NB4 (cell line): ENCODE measurements at regions not wholly inside any gene's neighbourhood (a gene's known extent, or its start where the extent isn't known, plus 50 kb on each side); places are given as distances from the start of the nearest gene placed in this dataset.
A peak's percentile ranks its signal among the peaks of the same experiment; 100 is the strongest.
"Not testable (repeated sequence)": the region's sequence is repeated elsewhere in the genome, so short reads cannot be mapped to it uniquely, and the experiment has no call there.

Experiments used
- DNase-seq: peaks from one replicate; pipeline ENCODE4 v3.0.0; 2010; ENCODE audit warnings: low read depth
- H3K4me3 ChIP-seq: one replicate; pipeline ENCODE4 v1.5.1; 2011; ENCODE audit warnings: mild to moderate bottlenecking, low read depth, low read length, moderate library complexity
- MYC ChIP-seq: IDR thresholded peaks from 2 replicates; pipeline ENCODE4 v1.6.1; 2011; ENCODE audit warnings: low read depth, low read length
- POLR2A ChIP-seq: IDR thresholded peaks from 2 replicates; pipeline ENCODE4 v1.6.1; 2011; ENCODE audit warnings: mild to moderate bottlenecking; ENCODE audit not compliant: insufficient read length; ENCODE audit errors: extremely low read depth
- TF ChIP-seq, protein P1 (sequence below): IDR thresholded peaks from 2 replicates; pipeline ENCODE4 v1.6.1; 2011; ENCODE audit warnings: low read depth, low read length
- TF ChIP-seq, protein P2 (sequence below): IDR thresholded peaks from one replicate; pipeline ENCODE4 v1.5.1; 2012; ENCODE audit warnings: low read depth, low read length

DNA sequence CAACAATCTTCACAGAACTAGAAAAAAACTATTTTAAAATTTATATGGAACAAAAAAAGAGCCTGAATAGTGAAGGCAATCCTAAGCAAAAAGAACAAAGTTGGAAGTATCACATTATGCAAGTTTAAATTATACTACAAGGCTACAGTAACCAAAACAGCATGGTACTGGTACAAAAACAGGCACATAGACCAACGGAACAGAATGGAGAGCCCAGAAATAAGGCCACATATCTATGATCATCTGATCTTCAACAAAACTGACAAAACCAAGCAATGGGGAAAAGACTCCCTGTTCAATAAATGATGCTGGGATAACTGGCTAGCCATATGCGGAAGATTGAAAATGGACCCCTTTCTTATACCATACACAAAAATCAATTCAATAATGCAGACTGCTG is 74.4 kb upstream of the RTN4 start:
- DNase-seq, H3K4me3 ChIP-seq: not testable (repeated sequence)

DNA sequence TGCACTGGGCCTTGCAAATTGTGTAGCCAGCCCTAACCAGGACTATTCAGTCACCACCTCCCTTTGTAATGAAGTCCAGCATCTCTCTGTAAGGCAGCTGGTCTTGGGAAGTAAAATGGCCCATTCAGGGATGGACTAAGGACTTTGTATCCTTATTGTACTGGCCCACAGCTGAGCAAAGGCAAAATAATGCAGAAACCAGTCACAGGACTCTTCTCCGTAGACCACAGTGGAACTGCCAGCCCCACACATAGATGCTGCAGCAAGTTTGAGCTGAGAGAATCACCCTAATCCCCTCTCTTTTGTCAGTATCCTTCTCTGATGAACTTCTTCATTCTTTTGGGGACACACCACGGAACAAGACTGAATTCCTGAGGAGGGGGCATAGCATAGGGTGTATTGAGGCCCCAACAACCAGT is 73.6 kb upstream of the RTN4 start:
- no peak for DNase-seq
- no peak for TF ChIP-seq POLR2A
- TF ChIP-seq, protein P1, sequence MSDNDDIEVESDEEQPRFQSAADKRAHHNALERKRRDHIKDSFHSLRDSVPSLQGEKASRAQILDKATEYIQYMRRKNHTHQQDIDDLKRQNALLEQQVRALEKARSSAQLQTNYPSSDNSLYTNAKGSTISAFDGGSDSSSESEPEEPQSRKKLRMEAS = no peak
- TF ChIP-seq MYC = no peak
- TF ChIP-seq, protein P2, sequence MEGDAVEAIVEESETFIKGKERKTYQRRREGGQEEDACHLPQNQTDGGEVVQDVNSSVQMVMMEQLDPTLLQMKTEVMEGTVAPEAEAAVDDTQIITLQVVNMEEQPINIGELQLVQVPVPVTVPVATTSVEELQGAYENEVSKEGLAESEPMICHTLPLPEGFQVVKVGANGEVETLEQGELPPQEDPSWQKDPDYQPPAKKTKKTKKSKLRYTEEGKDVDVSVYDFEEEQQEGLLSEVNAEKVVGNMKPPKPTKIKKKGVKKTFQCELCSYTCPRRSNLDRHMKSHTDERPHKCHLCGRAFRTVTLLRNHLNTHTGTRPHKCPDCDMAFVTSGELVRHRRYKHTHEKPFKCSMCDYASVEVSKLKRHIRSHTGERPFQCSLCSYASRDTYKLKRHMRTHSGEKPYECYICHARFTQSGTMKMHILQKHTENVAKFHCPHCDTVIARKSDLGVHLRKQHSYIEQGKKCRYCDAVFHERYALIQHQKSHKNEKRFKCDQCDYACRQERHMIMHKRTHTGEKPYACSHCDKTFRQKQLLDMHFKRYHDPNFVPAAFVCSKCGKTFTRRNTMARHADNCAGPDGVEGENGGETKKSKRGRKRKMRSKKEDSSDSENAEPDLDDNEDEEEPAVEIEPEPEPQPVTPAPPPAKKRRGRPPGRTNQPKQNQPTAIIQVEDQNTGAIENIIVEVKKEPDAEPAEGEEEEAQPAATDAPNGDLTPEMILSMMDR = no peak
- no peak overlapping the region for H3K4me3 ChIP-seq

DNA sequence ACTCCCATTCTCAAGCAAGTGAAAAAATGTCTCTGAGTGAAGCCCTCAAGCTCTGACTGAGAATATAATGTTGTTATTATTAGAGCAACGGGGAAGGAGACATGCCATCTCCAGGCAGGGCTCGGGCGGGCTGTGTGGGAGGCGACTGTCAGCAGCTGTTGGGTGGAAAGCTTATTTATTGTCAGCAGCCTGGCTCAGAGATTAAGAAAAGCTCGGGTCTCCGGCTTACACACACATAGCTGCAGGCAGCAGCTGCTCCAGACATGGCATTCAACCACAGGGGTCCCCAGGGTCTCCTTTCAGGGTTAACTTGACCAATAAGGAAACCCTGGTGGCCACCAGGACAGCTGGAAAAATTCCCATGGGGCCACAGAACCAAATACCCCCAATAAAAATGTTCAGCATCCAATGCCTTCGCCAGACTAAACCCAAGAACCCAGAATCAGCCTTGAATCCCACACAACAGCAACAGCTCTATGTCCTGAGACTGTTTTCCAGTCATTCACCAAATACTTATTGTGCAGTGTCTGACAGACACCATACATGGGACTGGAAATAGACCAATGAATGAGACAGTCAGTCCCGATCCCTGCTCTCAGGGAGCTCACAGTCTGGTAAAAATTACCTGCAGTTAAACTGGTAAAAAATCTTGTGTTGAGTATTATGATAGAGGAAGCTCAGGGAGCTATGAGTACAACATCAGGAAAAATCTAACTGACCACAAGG is 70.5 kb upstream of the RTN4 start:
- TF ChIP-seq, protein P1 = 0 out of 2 replicates have a peak, but pooled peaks have one; percentile 24
- TF ChIP-seq MYC (0 out of 2 replicates have a peak, but pooled peaks have one; percentile 2), POLR2A (no peak)
- TF ChIP-seq, protein P2 = no peak
- DNase-seq = peak; percentile 97
- peak overlapping the region; percentile 6 for H3K4me3 ChIP-seq

DNA sequence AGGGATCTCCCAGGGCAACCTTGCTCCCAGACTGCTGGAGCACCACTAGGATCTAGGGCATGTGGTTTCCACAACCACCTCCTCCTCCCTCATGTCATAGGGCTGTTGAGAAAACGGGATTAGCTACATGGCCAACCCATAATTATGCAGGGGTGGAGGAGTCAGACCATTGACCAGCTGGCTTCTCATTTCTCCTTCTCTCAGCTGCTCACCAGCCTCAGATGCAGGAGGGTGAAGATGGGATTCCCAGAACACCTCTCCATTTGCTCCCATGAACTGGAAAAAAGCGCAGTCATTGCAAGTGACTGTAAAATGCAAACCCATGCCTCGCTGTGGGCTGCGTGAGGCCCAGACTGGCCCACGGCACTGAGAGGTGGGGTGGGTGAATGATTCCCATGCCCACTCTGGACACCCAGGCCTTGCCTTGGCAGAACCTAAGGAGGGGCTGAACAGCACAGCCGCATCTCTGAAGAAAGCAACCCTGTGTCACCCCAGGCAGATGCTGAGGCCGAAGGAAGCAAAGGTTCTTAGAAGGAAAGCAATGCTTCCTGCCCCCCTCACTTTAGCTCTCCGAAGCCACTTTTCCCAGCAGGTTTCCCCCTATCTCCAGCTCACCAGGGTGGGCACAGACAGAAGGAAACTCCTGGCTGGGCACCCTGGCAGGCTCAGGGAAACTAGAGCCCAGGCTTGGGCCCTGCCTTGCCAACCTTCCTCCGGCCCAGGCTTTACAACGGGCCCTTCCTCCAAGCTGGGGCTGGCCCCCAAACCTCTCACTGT is 69.6 kb upstream of the RTN4 start:
- TF ChIP-seq, protein P2 = no peak
- TF ChIP-seq POLR2A (no peak), MYC (no peak)
- TF ChIP-seq, protein P1 = no peak
- peak; percentile 69 for DNase-seq
- H3K4me3 ChIP-seq = peak overlapping the region; percentile 1

DNA sequence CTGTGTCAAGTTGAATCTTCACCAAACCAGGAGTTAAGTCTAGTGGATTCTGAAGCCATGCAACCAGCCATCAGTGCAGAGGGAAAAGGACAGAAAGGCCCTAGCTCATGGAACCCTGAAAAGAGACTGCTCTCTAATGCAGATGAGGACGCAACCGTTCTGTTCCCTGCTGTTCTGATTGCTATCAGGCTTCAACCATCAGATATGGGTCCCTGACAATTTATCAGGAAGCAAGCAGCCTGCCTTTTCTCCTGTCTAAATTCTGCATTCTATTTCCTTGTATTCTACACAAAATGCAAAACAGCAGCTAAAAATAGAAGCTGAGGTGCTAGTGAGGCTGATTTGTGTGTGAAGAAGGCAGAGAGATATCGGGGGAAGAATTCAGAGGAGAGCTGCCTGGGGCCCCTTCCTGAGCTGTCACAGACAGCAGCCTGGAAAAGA is 68.4 kb upstream of the RTN4 start:
- H3K4me3 ChIP-seq = no peak overlapping the region
- peak; percentile 33 for DNase-seq
- TF ChIP-seq, protein P1 = no peak
- TF ChIP-seq MYC (no peak), POLR2A (no peak)
- TF ChIP-seq, protein P2 = no peak

DNA sequence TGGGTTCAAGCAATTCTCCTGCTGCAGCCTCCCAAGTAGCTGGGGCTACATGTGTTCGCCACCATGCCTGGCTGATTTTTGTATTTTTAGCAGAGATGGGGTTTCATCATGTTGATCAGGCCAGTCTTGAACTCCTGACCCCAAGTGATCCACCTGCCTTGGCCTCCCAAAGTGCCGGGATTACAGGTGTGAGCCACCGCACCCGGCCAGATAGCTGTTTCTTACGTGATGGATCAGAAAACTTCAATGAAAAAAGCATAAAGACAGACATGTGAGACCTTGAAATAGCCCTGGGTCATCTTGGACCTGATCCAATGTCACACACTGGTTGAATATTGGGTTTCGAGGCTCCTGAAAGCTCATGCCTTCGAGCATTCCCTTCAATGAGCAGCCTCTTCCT is 66.7 kb upstream of the RTN4 start:
- no peak overlapping the region for H3K4me3 ChIP-seq
- TF ChIP-seq POLR2A = no peak
- TF ChIP-seq, protein P1 = no peak
- TF ChIP-seq MYC = no peak
- no peak for DNase-seq
